ENCODE measurements at regions not wholly inside any gene's neighbourhood (a gene's known extent, or its start where the extent isn't known, plus 50 kb on each side); places are given as distances from the start of the nearest gene placed in this dataset.

GRCh38 chr5:33337637-33337992, 103.2 kb upstream of the TARS1 start:
- DNase-seq, result no peak

GRCh38 chr5:33338336-33339110, 102.2 kb upstream of the TARS1 start:
- DNase-seq, result no peak

- no peak for DNase-seq
These were observed 101.4 kb upstream of the TARS1 start for GRCh38 chr5:33339413-33339812.

DNA sequence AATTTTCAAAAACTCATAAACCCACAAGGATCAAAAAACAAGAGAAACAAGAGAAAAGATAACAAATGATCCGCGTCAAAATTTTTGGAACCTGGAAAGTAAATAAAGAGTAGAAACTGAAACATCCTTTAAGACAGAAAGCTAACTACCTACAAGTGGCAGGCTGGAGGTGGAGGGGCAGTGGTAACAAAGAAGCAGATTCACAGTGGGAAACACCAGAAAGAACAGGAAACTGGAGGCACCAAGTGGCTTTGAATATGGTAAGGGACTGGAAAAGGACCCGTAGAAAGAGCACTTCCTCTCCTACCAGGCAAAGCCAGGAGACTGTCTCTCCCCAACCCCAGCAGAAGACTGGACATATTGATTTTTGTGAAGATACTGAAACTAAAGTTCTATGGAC, 100.6 kb upstream of the TARS1 start:
- no peak for DNase-seq

GRCh38 chr5:33341351-33341750, 99.4 kb upstream of the TARS1 start:
- DNase-seq, result no peak

DNA sequence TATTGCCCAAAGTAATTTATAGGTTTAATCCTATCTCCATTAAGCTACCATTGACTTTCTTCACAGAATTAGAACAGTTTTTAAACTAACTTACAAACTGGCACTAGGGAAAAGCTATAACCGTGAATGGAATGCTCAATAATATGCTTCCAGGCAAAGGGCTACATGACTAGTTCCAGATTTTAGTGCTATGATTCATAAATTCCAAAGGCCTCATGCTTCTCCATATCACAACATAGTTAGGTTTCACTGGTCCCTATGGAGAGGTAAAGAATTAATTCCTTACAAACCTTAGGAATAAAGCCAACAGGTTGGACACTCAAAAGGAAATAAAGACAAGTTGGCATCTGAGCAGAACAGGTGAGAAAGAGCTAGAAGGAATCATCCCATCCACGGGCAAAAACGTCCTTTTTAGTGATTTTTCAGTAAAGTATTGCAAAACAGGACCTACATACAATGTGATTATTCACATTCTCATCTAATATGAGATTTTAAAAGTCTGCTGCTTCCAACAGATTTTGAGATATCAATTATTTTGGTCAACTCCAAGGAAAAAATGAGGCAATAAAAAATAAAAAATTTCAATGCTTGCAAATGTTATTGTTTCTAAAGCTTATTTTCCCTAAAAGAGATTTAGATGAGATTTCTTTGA, 97.0 kb upstream of the TARS1 start:
- DNase-seq, result no peak

GRCh38 chr5:33346534-33346933, 94.2 kb upstream of the TARS1 start:
- DNase-seq, result no peak

- DNase-seq, result no peak
These were observed 79.0 kb upstream of the TARS1 start for GRCh38 chr5:33361781-33362180.

- DNase-seq, result no peak
These were observed 77.8 kb upstream of the TARS1 start for GRCh38 chr5:33362915-33363314.

DNA sequence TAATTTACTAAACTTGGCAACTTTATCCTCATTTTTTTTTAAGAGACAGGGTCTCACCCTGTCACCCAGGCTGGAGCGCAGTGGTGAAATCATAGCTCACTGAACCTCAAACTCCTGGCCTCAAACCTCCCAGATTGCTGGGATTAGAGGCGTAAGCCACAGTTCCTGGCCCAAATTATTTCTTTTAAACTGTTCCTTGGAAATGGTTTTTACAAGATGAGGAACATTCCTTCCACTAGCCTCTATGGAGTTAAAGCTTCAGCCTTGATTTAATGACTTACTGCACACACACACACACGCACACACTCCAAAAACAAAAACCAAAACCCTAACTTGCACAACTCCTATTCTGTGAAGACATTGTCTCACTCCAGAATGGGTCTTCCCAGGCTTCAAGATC, 77.2 kb upstream of the TARS1 start:
- no peak for DNase-seq

DNA sequence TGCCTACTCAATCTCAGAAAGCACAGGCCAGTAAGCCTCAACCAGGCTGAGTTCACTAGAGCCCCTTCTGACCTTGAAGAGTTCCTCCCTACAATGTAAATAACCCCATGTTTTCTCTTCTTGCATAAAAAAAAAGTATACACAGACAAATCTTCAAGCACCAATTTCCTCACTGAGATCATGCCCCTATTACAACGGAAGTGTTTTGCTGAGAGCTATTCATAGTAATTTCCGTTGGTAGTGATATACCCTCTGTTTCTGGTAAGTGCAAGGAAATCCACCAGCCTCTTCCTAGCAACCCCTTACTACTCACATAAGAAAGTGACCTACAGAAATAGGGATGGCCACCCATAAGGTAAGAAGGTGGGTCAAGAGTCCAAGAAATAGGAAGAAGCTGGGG, 76.4 kb upstream of the TARS1 start:
- no peak for DNase-seq

DNA sequence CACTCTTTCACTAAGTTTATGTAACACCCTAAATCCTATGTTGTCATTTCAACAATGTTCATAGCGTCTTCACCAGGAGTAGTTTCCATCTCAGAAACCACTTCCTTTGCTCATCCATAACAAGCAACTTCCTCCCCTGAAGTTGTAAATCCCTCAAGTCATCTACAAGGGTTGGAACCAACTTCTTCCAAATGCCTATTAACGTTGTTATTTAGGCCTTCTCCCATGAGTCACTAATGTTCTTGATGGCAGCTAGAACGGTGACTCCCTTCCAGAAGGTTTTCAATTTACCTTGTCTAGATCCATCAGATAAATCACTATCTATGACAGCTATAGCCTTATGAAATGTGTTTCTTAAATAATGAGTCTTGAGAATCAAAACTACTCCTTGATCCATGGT, 73.3 kb upstream of the TARS1 start:
- no peak for DNase-seq

DNA sequence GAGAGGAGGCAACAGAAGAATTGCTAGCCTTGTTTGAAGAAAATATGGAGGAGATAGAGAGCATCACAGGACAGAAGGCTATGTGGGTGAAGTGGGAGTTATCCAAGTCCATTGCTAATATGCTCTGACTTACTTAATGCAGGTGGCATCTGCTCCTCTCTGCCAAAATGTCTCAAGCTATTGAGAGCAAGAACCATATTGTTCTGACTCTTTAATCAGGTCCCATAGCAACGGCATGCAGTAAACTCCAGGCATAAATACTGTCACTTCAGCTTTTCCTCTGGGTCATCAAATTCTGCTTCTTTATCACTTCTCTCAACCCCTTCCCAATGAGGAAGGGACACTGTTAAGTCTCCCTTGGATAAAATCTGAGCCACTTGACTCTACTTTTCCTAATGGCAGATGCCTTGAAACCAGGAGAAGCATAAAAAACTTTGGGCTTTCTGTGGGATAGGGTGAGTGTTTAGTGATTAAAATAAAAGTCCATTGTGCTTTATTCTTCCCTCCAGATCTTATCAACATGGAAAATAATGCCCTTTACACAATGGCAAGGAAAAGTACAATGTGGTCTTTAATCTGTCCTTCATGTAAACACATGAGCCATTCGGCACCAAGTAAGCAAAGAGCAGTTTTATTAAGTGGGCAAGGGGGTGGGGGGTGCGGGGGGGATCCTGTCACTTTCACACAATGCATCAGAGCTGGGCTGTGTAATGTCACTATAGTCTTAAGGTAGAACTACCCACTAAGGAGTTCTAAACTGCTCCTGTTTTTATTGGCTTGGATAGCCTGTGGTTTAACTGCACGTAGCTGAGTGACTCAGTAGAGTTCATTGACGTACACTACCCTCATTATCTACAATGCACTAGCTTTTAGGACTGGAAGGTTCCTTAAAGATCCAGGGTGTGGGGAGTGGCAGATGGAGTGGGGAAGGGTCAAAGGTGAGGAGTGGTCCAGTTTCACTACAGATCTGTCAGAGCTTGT, 71.0 kb upstream of the TARS1 start:
- DNase-seq, result no peak

DNA sequence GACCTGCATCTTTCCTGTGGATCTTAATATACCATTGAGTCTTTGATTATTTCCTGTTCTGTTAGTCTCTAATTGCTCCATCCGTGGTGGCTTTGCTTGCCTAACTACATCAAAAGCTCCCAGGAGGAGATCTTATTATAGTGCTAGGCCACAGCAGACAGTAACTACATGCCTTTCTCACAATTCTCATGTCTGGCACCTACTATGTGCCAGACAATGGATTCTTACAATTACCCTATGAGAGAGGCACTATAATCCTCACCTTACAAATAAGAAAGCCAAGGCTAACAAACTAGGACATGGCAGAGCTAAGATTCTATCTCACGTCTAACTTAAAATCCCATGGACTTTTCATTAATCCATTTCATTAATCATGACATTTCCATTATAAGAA, 70.3 kb upstream of the TARS1 start:
- no peak for DNase-seq

DNA sequence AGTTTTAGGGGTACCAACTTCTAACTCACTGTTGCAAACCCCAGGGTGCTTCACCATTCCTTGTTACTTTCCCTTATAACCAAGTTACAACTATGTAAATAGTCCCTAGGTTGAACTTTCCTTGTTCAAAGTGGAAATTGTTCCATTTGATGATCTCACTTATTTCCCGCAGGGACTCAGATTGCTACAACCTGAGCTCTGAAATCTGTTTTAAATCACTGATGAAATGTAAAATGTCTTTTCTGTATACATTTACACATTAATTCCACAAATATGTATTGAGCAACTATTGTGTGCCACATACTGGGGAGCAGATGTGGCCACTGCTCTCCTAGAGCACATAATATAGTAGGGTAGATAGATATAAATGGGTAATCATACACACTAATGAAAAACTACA, 69.1 kb upstream of the TARS1 start:
- no peak for DNase-seq

DNA sequence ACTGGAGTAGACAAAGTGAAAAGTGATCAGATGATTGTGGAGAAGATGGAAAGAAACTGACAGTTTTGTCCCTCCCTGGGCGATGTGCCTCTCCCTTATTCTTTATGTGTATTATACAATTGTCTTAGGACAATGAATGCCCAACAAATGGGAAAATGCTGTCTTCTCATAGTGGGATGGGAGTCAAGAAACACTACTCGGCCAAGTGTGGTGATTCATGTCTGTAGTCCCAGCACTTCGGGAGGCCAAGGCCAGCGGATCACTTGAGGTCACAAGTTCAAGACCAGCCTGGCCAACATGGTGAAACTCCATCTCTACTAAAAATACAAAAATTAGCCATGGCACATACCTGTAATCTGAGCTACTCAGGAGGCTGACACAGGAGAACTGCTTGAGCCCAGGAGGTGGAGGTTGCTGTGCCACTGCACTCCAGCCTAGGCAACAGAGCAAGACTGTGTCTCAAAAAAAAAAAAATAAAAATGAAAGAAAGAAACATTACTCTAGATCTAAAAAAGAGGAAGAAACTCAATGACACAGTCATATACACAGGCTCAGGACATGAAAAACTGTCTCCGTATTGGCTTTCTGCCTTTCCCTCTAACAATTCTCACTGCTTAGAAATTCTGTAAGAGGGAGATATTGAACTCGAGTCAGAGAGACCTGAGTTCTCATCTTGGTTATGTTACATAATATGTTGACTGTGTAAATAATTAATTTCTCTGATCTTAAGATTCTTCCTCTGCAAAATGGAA, 67.9 kb upstream of the TARS1 start:
- DNase-seq, result no peak

DNA sequence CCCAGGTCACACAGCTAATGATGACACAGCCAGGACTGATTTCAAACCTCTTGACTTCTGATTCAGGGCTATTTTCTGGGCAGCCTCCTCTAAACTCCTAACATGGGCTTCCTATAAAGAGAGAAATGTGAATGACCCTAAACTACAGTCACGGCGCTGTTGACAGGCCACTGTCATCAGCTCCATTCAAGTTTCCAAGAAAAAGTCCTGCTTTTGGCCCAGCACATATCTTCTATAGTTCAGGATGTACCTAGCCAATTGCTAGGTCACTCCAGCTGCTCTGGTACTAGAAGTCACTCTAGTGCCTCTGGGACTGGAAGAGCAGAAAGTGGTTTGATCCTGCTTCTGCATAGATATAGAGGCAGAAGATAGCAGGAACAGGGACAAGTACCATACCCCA, 64.9 kb upstream of the TARS1 start:
- no peak for DNase-seq

DNA sequence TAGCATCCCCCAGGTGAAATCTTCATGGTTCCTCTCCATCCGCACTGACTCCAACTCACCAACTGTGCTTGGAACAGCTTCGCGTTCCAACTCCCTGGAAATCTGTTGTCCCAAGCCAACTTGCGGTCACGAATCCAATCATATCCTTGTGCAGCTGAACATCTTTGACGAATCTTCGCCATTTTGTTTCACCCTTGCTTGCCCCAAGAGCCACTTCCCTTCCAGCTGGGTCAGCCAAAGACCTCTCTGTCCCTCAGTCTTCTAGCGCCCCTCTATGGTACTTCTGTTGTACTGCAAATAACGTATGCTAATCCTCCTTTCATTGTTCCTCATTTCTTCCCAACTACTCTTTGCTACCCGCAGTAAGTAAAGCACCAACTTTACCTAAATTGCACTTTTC, 61.0 kb upstream of the TARS1 start:
- no peak for DNase-seq

- DNase-seq, result no peak
These were observed 59.5 kb upstream of the TARS1 start for GRCh38 chr5:33381243-33381642.
